B cell (primary cell): ENCODE measurements at regions not wholly inside any gene's neighbourhood (a gene's known extent, or its start where the extent isn't known, plus 50 kb on each side); places are given as distances from the start of the nearest gene placed in this dataset.

Source experiments
- CTCF ChIP-seq: fragments of 200-600 bp; IDR thresholded peaks from one replicate; pipeline ENCODE4 v1.8.0; 2022; ENCODE audit warnings: antibody characterized with exemption, mild to moderate bottlenecking
- EZH2 ChIP-seq: IDR thresholded peaks from 2 replicates; pipeline ENCODE4 v1.6.1; 2012; ENCODE audit warnings: borderline replicate concordance, low read depth, mild to moderate bottlenecking, moderate library complexity, low read length; ENCODE audit not compliant: insufficient read depth, poor library complexity, severe bottlenecking

- TF ChIP-seq CTCF (no peak), EZH2 (no peak)
Observed at GRCh38 chr11:109522116-109522755, 100.2 kb downstream of the C11orf87 start.
